GM12874 (cell line): ENCODE measurements at regions not wholly inside any gene's neighbourhood (a gene's known extent, or its start where the extent isn't known, plus 50 kb on each side); places are given as distances from the start of the nearest gene placed in this dataset.

ENCODE experiments used
- TF ChIP-seq, protein P1 (sequence below): IDR thresholded peaks from 2 replicates; pipeline ENCODE4 v1.5.1; 2011; ENCODE audit warnings: low read depth, mild to moderate bottlenecking, control low read depth, low read length, moderate library complexity; ENCODE audit not compliant: insufficient read depth

DNA sequence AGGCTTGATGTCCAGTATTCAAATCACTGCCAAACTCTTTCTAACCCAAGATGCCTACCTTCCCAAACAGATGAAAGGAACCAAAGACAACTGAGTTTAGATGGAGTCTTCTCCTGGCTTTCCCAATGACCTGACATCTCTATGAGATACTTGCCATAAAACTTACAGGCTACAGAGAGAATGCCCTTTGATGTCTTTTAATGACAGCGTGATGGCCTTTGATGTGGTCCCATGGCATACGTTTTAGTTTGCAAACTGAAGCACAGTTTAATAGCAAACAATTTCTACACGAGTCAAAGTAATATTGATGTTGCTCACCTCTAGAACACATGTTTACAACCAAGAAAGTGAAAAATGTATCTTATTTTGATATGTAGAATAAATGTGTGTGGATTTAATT is 73.2 kb downstream of the ZIC4 start:
- TF ChIP-seq, protein P1, sequence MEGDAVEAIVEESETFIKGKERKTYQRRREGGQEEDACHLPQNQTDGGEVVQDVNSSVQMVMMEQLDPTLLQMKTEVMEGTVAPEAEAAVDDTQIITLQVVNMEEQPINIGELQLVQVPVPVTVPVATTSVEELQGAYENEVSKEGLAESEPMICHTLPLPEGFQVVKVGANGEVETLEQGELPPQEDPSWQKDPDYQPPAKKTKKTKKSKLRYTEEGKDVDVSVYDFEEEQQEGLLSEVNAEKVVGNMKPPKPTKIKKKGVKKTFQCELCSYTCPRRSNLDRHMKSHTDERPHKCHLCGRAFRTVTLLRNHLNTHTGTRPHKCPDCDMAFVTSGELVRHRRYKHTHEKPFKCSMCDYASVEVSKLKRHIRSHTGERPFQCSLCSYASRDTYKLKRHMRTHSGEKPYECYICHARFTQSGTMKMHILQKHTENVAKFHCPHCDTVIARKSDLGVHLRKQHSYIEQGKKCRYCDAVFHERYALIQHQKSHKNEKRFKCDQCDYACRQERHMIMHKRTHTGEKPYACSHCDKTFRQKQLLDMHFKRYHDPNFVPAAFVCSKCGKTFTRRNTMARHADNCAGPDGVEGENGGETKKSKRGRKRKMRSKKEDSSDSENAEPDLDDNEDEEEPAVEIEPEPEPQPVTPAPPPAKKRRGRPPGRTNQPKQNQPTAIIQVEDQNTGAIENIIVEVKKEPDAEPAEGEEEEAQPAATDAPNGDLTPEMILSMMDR: no peak

DNA sequence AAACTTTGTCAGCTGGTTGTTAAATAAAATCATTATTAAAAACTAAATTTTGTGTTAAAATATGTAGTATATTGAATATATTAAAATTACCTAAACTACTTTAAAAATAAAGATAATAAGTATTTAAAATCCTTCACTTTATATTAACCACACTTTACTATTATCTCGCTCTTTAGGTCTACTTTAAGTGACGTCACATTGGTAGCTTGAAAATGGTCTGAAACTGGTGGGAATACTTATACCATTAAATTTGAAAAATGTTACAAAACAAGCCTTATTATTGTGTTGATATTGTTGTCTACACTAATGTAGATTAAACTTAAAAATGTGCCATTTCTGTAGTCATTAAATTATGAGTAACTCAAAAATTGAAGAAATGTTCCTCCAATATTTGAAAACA is 77.6 kb downstream of the ZIC4 start:
- TF ChIP-seq, protein P1: no peak

DNA sequence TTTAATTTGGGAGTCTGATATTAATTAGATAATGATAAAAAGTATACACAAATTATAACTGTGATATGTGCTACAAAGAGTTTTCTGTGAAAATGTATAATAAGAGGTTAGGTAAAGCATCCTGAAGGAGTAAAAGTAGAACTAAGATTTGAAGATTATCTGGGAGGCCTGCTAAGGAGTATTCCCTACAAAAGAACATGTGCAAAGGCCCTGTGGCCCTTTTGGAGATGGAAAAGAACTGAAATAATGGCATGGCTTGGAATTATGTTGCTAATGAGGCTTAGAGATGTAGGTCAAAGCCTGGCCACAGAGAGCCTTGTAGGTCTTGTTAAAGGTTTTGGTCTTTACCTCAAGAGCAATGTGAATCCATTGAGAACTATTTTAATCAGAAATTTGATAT is 82.0 kb downstream of the ZIC4 start:
- TF ChIP-seq, protein P1: no peak

DNA sequence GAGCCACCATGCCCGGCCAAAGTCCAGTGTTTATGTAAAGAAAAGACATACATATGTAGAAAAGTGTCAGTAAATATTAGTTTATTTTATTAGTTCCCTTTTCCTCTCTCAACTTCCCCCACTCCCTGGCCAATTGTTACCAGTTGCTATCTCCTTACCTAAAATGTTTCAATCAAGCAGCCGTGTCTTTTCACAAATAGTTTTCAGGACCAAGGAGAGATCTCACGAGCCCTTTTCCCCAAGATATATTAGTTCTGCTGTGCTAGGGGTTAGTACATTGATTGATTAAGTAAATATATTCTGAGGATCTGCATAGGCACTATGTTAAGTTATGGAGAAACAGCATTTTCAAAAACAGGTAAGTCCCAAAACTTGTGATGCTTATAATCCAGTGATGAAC is 87.4 kb downstream of the ZIC4 start:
- TF ChIP-seq, protein P1: no peak

DNA sequence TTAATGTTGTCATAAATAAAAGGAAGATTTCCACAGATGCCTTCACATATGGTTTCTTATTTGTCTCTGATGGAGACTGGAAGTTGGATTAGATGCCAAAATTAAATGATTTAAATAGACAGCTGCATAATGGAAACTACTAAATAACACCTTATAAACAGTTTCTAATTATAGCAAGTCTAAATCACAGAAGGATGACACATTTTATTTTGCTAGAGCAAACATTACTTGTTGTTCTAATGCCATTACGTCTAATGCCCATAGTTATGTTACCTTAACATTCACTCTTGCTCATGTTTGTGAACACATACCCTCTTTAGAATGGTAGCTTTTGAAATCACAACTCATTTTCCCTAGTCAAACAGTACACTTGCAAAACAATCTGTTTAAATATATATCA is 92.8 kb downstream of the ZIC4 start:
- TF ChIP-seq, protein P1: no peak

DNA sequence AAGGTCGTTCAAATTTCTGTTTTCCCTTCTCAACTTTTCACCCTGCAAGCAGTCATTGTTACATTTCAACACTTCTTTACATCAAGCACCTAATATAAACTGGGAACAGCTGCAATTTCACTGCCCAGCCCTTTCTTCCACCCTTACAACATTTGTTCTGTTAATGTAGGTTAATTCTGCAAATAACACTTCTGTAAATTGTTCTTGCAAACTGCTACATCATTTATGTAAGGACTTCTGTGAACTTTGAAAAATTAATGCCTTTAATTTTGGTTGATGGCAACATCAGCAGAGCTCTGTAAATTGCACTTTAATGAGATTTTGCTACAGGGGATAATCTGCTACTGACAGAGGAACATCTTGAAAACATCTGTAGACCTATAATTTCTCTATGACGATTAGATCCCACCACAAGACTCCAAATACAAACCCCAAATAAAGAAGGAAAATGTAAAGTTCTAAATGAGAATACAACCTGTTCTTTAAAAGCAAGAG is 93.5 kb downstream of the ZIC4 start:
- TF ChIP-seq, protein P1: no peak

DNA sequence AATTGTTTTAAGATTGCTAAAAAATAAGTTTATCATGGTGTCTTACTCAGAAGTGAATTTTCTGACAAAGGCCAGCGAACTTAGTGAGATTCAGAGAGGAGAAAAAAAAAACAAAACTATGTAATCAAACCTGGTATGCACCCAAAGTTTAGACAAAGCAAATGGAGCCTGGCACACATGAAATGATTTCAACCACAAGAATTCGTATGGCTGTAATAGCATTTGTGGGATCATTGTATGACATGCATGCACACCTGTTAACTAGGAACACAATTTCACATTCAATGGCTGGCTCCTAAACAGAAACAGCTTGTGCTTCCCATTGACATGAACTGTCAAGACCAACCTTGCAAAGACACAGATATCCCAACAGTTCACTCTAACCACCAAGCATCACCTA is 94.6 kb downstream of the ZIC4 start:
- TF ChIP-seq, protein P1: no peak
